ENCODE measurements at regions not wholly inside any gene's neighbourhood (a gene's known extent, or its start where the extent isn't known, plus 50 kb on each side); places are given as distances from the start of the nearest gene placed in this dataset.

GRCh38 chr14:83473416-83474235, 1940.0 kb upstream of the SEL1L start:
- DNase-seq (ENCODE audit: low read depth), result no peak
- H3K4me3 ChIP-seq (ENCODE audit: low read length), result no peak overlapping the region
- TF ChIP-seq CTCF (IDR thresholded peaks at IDR 0.05; ENCODE audit: insufficient read depth, low read depth, low read length, missing control alignments), result no peak

- H3K4me3 ChIP-seq (ENCODE audit: low read length), result no peak overlapping the region
- no peak for DNase-seq (ENCODE audit: low read depth)
- no peak for TF ChIP-seq CTCF (IDR thresholded peaks at IDR 0.05; ENCODE audit: insufficient read depth, low read depth, low read length, missing control alignments)
Measured at GRCh38 chr14:83478741-83479140, 1945.1 kb upstream of the SEL1L start.

- no peak for TF ChIP-seq CTCF (IDR thresholded peaks at IDR 0.05; ENCODE audit: insufficient read depth, low read depth, low read length, missing control alignments)
- DNase-seq (ENCODE audit: low read depth), result peak; percentile 17
- H3K4me3 ChIP-seq (ENCODE audit: low read length), result no peak overlapping the region
Measured at GRCh38 chr14:83483063-83483462, 1949.4 kb upstream of the SEL1L start.

- TF ChIP-seq CTCF (IDR thresholded peaks at IDR 0.05; ENCODE audit: insufficient read depth, low read depth, low read length, missing control alignments), result no peak
- H3K4me3 ChIP-seq (ENCODE audit: low read length), result no peak overlapping the region
- peak; percentile 38 for DNase-seq (ENCODE audit: low read depth)
Measured at GRCh38 chr14:83485591-83485990, 1951.9 kb upstream of the SEL1L start.

- H3K4me3 ChIP-seq (ENCODE audit: low read length), result no peak overlapping the region
- no peak for DNase-seq (ENCODE audit: low read depth)
- TF ChIP-seq CTCF (IDR thresholded peaks at IDR 0.05; ENCODE audit: insufficient read depth, low read depth, low read length, missing control alignments), result no peak
Measured at GRCh38 chr14:83491091-83491490, 1957.4 kb upstream of the SEL1L start.

GRCh38 chr14:83520837-83521236, 1987.2 kb upstream of the SEL1L start:
- no peak overlapping the region for H3K4me3 ChIP-seq (ENCODE audit: low read length)
- no peak for TF ChIP-seq CTCF (IDR thresholded peaks at IDR 0.05; ENCODE audit: insufficient read depth, low read depth, low read length, missing control alignments)
- no peak for DNase-seq (ENCODE audit: low read depth)

- TF ChIP-seq CTCF (IDR thresholded peaks at IDR 0.05; ENCODE audit: insufficient read depth, low read depth, low read length, missing control alignments), result no peak
Measured at GRCh38 chr14:83529531-83529930, 1995.9 kb upstream of the SEL1L start.

More at GRCh38 chr14:83529531-83529930, 1995.9 kb upstream of the SEL1L start:
- DNase-seq (ENCODE audit: low read depth), result no peak
- no peak overlapping the region for H3K4me3 ChIP-seq (ENCODE audit: low read length)
